Transverse colon (tissue), 4 donors: ENCODE measurements at regions not wholly inside any gene's neighbourhood (a gene's known extent, or its start where the extent isn't known, plus 50 kb on each side); places are given as distances from the start of the nearest gene placed in this dataset.

Source experiments
- CTCF ChIP-seq, 5 experiments: fragments of 200-600 bp in 3 of 5; fragments of 450-650 bp in 2 of 5; sonication (generic) in 3 of 5; IDR thresholded peaks; 1 replicate in 2 of 5; 2 replicates in 3 of 5; pipeline ENCODE4 v1.5.1; 2016 to 2017; ENCODE audit warnings: antibody characterized with exemption in 5 of 5, inconsistent platforms in 3 of 5, mild to moderate bottlenecking in 2 of 5, moderate library complexity in 1 of 5
- EP300 ChIP-seq: sonication (generic); formaldehyde crosslinking; IDR thresholded peaks from one replicate; pipeline ENCODE4 v1.6.1; 2017; ENCODE audit warnings: antibody characterized with exemption, low read depth
- POLR2A ChIP-seq: fragments of 450-650 bp; IDR thresholded peaks from one replicate; pipeline ENCODE4 v1.6.1; 2016; ENCODE audit warnings: antibody characterized with exemption, mild to moderate bottlenecking, moderate library complexity
- POLR2AphosphoS5 ChIP-seq, 3 donors: sonication (generic); formaldehyde crosslinking; IDR thresholded peaks; one replicate each; pipeline ENCODE4 v1.6.1; 2016; ENCODE audit warnings: antibody characterized with exemption in 3 of 3

- TF ChIP-seq POLR2AphosphoS5 (IDR thresholded peaks at IDR 0.05) (no peak), CTCF (IDR thresholded peaks at IDR 0.05) (no peak), POLR2A (no peak), EP300 (no peak)
Measured at GRCh38 chr13:73984201-73984600, 150.0 kb downstream of the KLF12 start.
